Suppressor macrophage (primary cell): ENCODE measurements at regions not wholly inside any gene's neighbourhood (a gene's known extent, or its start where the extent isn't known, plus 50 kb on each side); places are given as distances from the start of the nearest gene placed in this dataset.

Source experiments
- DNase-seq, 4 experiments: peaks; one replicate each; pipeline ENCODE4 v3.0.0-alpha.2; 2020 to 2022

DNA sequence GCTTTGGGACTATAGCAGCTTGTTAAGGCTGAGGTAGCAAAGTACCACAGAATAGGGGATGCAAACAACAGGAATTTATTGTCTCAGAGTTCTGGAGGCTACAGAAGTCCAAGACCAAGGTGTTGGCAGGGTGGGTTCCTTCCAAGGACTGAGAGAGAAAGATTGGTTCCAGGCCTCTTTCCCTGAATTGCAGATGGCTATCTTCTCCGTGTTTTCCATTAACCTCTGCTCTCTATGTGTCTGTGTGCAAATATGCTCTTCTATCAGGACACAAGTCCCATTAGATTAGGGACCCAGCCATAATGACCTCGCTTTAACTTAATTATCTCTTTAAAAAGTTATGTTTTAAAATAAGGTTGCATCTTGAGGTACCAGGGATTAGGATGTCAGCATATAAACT is 1732.9 kb upstream of the SLC10A2 start:
- DNase-seq, result no peak

DNA sequence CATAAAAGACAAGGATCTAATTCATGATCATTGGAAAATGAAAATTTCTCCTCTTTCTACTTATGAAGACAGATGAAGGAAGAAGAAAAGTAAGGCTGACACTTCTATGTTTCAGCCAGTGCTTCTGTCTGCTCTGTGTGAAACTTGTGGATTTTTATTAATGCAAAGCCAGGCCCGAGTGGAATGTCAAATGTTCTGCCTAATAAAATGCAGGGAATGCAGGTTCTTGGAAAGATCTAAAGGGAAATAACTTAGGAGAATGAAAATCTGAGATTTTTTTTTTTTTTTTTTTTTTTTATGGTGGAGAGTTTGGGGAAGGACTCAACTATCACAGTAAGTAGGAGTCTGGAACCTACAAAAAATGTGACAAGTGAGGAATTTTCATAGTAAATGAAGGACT is 1732.3 kb upstream of the SLC10A2 start:
- DNase-seq, result no peak

DNA sequence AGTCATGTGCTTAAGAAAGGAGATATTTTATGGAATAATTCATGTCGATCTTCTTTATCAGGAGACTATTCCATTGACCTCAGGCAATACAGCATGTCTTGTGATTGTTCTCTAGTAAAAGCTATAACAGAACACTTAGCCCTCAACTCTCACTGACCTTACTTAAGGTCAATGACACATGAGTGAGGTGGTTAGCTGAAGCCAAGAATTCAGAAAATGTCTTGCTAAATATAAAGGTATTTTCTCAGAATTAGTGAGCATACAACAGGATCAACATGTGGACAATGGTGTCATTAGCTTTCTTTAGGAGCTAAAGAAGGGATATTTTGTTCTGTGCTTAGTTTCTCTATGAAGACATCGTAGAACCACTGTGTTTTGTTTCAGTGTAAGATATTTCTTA is 1730.4 kb upstream of the SLC10A2 start:
- DNase-seq, result no peak

DNA sequence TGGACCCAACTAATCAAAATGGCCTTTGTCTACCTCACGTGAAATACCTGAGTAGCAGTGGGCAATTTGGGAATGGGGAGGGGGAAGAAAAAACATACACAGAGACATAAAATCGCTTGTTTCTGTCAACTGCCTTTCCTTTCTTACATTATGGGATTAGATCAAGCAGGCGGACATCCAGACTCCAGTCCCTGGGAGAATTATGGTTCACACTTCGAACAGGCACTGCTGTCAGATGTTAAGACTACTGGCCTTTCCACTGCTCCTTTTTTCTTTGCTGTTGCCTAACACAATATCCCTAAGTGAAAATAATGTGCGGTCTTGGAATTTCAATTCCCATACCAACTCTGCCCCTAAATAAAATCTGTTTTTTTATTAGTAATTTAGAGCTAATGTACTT is 1719.7 kb upstream of the SLC10A2 start:
- no peak for DNase-seq

DNA sequence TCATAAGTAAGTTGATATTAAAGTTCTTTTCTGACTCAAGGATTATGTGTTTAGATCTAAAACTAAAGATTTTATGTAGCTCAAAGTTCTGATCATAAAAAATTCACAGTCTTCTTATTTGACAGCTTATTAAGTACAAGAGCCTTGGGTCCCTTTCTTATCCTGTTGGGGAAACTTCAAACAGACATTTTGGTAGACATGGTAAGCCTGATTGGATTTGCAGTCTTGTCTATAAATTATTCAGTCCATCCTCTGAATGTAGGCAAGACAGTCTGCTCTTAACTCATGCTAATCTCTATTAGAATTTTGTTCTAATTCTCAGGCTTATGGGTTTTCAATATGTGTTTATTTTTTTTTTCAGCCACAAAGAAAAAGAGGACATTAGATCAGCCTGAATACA is 1718.7 kb upstream of the SLC10A2 start:
- DNase-seq, result no peak

DNA sequence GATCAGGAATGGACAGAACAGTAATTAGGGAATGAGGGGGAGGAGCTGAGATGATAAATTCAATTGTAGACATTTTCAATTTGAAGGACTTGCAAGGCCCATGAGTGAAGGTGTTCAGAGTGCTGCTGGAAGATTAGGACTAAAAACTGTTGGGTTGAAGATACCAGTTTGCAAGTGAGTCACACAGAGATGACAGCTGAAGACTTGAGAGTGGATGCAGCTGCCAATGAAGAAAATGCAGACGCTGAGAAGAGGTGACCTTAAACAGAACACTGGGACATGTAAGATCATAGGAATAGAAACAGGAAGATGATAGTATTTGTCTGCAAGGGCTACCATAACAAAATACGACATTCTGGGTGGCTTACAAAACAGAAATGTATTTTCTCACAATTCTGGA is 1716.5 kb upstream of the SLC10A2 start:
- no peak for DNase-seq

DNA sequence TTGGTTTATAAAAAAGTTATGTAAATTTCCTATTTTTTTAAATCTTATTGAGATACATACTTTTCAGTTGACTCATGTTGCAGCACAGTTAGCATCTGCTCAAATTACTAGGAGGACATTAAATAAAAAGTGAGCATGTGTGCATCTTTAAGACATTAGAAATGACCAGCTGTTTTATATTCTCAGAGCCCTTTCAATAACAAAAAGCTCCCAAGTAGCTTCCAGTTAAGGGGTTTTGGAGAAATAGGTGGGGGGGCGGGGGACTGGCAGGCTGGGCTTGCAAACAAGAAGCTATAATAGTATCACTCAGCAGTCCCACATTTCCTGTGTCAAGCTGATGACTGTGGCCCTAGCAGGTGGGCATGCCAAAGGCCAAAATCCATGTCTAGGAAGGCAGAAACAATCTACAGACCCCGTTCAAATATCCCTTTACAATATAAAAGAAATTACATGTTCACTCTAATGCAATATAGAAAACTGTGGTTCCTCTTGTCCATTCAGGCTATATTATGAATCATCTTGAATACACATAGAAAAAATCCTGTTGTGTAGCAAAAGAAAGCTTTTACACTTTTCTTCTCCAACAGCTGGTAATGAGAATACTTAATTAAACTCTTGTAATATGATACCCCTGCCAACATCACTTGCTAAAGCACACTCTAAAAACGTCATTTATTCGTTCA is 1713.2 kb upstream of the SLC10A2 start:
- DNase-seq, result no peak

DNA sequence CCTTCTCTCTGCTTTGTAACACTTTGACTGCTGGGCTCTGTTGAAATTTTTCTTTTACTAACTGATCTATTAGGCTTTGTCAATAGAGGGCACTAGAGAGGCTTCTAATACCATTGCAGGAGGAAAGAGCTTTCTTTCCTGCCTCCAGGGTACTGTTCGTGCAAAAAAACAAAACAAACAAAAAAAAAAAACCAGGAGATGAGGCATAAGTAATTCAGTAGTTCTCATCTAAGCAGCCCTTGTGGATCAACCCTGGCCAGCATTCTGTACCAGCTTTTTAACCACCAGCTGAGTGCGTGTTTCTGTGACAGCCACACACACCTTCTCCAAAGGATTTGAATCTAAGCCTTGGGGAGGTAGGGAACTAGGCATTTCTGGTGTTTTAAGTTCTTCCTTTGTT is 1707.6 kb upstream of the SLC10A2 start:
- peak; percentile 2 to 75 (median 45) for DNase-seq

DNA sequence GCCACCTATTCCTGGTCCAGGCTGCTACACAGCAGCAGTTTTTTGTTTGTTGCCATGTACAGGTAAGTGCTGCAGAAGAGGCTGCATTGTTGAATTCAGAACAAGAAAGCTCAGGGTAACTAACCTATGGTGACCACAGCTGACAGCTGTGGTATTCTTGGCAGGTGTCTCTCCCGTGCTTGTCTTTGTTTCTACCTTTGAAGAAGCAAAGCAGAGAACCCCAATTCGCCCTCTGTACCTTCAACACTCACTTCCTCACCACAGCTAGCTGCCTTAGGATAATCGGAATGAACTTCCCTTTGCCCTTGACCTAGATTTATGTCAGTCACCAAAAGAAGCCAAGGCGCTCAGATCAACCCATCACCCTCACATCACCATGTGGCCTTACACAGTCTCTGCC is 1703.3 kb upstream of the SLC10A2 start:
- DNase-seq, result no peak

DNA sequence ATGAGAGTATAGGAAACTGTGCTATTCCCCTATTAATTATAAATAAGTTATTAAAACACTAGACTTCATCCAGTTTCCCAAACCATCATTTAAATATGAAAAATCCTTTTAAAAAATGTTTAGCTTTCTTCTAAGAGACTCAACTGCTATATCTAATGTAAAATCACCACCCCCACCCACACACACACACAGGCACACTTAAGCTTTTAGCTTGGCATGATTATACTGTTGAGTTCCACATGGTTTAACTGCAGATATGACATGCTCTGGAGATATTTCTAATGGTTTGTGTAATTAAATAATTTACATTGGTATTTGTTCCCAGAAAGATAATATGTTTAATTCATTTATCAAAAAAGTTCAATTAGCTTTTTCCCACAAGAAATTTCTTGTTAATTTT is 1700.1 kb upstream of the SLC10A2 start:
- no peak for DNase-seq

DNA sequence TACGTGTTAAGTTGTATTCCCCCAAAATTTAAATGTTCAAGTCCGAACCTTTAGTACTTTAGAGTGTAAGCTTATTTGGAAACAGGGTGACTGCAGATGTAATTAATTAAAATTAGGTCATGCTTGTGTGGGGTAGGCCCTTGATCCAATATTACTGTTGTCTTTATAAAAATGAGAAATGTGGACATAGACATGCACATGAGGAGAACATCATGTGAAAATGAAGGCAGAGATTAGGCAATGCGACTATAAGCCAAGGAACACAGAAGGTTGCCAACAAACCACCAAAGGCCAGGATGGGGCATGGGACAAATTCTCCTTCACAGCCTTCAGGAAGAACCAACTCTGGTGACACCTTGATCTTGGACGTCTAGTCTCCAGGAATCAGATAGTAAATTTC is 1698.4 kb upstream of the SLC10A2 start:
- DNase-seq, result no peak

DNA sequence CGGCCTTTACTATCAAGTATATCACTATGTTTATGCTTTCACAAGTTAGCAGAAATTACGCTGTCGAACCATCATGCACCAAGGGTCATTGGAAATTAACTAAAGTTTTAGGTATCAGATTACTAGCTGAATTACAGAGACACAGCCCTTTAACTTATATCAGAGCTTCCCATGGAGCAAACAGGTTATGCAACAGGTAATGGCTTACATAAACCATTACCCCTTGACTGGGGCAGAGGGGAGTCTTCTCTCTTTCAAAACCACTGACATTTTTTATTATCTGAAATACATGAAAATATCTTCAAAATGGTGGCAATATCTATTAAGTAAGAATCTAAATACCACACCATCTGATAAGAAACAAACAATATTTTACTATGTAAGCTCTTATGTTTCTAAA is 1692.9 kb upstream of the SLC10A2 start:
- no peak for DNase-seq

DNA sequence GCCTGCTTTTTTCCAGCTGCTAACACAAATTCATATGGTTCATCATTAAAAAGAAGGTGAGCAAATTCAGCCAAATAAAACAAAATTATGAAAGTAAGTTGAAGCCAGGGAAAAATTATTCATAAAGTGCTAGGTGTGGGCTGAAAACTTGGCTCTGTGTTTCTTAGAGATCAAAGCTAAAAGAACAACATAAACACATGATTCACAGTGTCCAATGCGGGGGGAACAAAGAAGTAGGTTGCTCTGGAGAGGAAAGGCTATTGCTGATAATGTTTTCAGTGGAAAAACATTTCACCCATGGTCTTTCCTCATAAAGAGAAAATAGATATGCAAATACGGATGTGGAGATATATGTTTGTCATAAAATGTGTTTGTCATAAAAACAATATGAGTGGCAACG is 1691.5 kb upstream of the SLC10A2 start:
- no peak for DNase-seq

DNA sequence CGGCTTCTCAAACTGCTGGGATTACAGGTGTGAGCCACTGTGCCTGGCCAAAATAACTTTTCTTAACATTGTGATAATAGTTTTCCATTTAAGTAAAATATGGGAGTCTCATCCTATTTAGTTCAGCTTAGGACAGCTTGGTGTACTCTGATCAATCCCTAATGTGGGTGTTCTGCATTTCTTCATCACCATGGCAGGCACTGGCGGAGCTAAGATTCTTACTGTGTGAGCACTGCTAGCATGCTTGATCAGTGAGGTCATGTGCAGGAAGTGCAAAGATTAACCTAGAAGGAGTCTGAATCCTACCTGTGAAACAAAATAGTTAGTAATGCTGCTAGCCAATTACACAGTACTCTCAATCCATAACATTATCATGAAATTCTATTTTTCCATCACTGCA is 1684.2 kb upstream of the SLC10A2 start:
- no peak for DNase-seq

DNA sequence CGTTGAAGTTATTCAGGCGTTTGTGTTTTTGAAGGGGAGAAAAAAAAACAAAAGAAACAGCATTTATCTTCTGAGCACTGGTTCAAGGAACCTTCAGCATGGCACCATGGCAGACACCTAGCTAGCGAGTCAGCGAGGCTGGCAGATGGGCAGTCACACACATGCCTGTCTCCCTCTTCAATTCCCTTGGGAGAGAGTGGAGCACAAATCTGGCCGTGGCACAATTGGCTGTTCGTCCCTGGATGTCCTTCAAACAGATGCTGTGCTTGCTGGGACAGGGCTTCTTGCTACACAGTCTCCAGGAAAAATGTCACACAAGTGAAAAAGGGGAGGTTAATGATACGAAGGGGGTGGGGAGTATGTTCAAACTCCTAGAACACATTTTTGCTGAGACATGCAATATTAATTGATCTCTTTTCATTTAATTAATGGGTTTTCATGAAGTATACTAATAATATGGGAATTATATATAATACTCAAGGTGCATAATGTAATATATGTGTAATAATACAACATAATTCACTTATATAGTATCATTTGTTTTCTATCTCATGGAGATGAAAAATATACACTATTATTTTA is 1674.5 kb upstream of the SLC10A2 start:
- no peak for DNase-seq

DNA sequence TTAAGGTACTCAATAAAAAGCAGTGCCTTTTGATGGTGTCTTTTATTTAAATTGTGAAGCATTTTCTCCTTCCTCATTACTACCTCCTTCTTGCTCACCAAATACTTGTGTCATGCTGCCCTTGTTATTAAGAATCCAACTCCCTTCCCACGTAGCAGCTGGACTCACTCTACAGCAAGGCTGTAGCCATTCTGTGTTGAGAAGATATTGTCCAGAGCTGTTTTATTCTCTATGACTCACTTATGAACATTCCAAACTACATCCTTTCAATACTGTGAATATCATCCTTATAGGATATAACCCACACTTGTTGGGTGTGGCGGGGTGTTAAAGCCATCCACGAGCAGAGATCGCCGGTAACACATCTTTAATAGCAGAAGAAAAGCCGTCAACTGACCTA is 1671.5 kb upstream of the SLC10A2 start:
- no peak for DNase-seq

DNA sequence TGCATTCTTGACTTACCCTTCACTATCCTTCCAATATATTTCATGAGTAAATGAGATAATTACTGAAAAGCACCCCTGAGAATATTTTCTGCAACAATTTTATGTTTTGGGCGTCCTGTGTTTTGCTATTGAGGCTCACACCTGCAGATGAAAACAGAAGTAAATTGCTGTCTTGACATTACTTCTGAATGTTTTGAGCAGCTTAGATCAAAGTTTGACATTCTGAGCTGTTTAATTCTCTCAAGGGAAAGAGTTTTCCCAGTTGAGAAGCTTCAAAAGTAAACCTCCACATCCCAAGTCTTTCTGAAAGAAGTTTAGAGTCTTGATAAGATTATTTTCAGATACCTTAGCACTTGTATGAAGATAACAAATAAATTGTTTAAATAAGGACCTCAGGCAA is 1667.2 kb upstream of the SLC10A2 start:
- DNase-seq, result no peak

DNA sequence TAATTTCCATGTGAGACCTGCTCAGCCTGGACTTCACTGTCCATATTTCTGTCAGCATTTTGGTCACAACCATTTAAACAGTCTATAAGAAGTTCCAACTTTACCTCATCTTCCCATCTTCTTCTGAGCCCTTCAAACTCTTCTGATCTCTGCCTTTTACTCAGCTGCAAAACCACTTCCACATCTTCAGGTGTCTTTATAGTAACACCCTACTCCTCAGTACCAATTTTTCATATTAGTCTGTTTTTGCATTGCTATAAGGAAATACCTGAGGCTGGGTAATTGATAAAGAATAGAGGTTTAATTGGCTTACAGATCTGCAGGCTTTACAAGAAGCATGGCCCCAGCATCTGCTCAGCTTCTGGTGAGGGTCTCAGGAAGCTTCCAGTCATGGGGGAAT is 1648.9 kb upstream of the SLC10A2 start:
- no peak for DNase-seq

DNA sequence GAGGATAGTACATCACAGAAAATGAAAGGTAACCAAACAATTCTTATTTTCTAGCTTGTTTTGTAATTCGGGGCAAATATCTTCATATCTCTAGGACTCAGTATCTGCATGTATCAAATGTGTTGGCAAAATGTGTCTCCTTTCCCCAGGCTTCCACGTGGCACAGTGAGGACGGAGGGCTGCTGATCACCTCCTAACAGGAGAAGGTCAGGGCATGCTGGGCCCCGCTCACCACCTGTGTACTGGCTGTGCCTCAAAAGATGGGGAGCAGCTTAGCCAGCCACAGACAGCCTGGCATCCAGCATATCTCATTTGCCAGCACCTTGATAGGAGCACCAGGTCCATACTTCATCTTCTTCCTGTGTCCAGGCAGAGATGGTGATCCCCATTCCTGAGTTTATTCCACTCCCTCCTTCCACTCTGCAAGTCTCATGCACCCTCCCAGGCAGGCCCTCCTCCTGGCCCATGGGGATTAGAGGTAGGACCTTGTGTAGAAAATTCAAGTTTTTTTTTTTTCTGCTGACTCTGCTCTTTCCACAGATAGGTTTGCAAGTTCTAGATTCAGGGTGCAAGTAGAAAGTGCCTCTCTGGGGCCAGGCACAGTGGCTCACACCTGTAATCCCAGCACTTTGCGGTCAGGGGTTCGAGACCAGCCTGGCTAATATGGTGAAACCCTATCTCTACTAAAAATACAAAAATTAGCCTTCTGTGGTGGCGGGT is 1639.0 kb upstream of the SLC10A2 start:
- no peak for DNase-seq

DNA sequence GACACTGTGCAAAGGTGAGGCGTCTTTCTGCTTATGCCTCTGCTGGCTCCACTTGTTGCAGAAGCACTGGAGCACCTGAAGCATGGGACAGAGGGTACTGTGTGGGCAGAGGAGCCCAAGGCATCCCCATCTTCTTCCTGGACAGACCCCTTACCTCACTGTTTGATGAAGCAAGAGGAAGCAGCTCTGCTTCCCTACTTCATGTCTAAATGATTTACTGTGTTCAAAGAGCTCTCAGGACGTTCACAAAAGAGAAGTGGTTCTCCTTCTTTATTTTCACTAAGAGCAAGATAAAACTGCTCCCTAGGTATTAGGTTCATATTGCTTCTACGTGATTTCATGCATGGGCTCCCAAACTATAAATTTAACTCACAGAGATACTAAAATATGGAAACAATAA is 1635.4 kb upstream of the SLC10A2 start:
- no peak for DNase-seq

DNA sequence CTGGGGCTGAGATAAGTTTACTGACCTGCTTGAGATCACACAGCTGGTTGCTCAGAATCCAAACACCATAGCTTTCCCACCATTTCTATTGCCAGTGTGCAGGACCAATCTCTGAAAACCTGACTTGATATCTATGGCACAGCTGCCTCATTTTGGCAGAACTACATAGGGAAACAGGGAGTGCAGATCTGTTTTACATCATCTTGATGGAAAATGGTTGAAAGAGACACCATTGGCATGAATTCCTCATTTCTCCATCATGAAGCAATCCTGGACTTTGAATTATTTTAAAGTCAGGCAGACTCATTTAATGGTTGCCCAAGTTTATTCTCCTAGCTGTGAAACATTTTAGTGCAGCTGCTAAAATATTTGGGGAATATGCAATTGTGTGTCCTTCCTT is 1628.2 kb upstream of the SLC10A2 start:
- no peak for DNase-seq

DNA sequence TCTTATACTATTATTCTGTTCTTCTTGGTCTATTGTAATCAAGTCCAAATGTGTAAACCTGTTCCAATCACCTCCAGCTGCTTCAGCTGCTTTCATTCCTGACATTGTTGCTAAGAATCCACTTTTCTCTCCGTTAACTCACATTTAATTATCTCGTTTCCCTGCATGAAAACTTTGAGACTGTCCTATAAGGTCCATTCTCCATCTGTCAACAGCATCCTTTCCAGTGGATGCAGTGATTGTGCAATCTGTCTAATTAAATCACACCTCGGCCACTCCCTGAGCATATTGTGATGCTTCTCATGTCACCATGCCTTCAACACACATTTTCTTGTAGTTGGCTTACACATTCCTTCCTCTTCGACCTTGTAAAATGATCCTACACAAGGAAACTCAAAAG is 1626.9 kb upstream of the SLC10A2 start:
- no peak for DNase-seq

DNA sequence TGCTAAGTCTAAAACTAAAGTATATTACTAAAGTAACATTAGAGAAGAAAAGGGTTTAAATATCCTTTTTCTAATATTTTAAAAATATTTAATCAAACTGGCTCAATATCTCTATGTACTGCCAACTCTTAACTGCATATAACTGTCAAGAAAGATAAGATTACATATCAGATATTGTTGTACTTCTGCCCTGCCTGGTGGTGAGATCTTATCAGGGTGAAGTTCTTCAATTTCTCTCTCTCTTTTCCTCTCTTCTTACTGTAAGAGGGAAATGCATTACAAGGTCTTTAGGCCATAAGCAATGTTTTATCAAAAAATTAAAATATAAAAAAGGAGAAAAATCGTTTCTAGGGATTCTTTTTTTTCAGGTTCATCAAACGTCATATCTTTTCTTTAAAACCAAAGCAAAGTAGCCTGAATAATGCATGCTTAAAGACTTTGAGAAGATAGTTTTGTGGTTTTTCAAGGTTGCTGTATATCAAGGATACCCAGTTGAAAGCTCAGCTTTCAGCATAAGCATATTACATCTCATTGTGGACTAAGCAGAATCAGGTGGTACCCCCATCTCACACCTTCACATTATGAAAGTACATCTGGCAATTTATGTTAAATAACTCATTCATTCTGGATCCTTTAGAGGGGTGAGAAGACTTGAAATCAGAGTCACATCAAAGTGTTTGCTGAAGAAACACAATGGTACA is 1625.7 kb upstream of the SLC10A2 start:
- no peak for DNase-seq

DNA sequence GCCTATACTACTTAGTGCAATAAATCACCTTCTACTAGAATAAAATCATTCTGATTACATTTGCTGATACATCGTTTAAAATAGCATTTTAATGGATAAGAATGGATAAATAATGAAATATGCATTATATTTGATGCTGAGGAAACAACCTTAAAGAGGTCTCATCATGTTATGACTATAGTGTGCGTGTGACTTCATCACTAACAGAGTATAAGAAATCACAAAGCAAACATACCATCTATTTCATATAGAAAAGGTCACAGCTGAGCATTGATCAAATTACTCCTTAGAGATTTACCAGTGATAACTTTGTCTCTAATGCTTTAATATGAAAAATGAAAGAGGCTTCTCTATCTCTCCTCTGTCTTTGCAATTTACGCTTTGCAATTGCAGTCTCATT is 1620.3 kb upstream of the SLC10A2 start:
- DNase-seq, result no peak
